OCI-LY3 (cell line): ENCODE measurements at regions not wholly inside any gene's neighbourhood (a gene's known extent, or its start where the extent isn't known, plus 50 kb on each side); places are given as distances from the start of the nearest gene placed in this dataset.

Source experiments
- CTCF ChIP-seq: fragments of 200-600, 300-600 bp; sonication (generic); IDR thresholded peaks from 2 replicates; pipeline ENCODE4 v1.5.1; 2014; ENCODE audit warnings: antibody characterized with exemption, low read length, low read depth
- EZH2phosphoT487 ChIP-seq: fragments of 200-600 bp; shearing (Covaris generic); IDR thresholded peaks from 2 replicates; pipeline ENCODE4 v1.6.1; 2018; ENCODE audit warnings: antibody characterized with exemption, mixed run types, low read depth

DNA sequence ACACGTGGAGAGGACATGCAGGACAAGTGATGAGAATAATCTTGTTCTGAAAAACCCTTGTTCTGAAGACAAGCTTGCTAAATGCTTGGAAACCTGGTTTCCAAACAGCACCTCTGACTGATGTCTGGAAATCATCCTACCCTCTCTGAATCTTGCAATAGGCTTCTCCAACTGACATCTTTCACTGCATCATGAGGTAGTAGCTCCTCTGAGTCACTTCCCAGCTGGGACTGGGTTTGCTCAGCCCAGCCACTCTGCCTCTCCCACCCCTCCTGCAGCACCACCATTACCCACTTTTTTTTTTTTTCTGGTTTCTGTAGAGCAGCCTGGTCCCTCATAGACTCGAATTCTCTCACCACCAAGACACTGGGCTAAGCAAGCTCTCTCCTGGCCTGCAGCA lies 919.8 kb downstream of the GRID1 start:
- TF ChIP-seq CTCF, result no peak
- TF ChIP-seq EZH2phosphoT487, result no peak
